ENCODE measurements at regions not wholly inside any gene's neighbourhood (a gene's known extent, or its start where the extent isn't known, plus 50 kb on each side); places are given as distances from the start of the nearest gene placed in this dataset.

DNA sequence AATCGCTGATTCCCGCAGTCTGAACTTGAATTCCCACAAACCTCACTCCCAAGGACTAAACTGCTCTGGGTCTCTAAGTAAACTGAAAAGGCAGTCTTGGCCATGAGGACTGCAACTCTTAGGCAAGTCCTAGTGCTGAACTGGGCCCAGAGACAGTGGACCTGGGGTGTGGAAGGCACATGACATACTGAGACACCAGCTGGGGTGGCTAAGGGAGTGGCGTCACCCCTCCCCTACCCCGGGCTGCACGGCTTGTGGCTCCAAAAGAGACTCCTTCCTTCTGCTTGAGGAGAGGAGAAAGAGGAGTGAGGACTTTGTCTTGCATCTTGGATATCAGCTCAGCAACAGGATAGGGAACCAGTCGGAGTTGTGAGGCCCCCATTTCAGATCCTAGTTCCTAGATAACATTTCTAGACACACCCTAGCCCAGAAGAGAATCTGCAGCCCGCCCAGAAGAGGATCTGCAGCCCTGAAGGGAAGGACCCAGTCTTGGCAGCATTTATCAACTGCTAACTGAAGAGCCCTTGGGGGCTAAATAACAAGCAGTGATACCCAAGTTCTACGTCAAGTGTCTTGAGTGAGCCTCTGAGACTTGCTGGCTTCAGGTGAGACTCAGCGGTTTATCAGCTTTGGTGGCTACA, 110.7 kb upstream of the C3orf80 start:
- Mint-ChIP-seq H3K4me1 (ENCODE audit: unreplicated experiment) (peaks cover 5% of the 10 kb centered on the region), H3K27me3 (ENCODE audit: unreplicated experiment) (no peaks in the 10 kb centered on the region), H3K36me3 (ENCODE audit: low read depth, unreplicated experiment) (no peaks in the 10 kb centered on the region), H3K27ac (ENCODE audit: unreplicated experiment) (no peak overlapping the region), H3K9me3 (ENCODE audit: unreplicated experiment) (no peaks in the 10 kb centered on the region), H3K4me3 (ENCODE audit: unreplicated experiment) (no peak overlapping the region)
- TF ChIP-seq, protein P1, sequence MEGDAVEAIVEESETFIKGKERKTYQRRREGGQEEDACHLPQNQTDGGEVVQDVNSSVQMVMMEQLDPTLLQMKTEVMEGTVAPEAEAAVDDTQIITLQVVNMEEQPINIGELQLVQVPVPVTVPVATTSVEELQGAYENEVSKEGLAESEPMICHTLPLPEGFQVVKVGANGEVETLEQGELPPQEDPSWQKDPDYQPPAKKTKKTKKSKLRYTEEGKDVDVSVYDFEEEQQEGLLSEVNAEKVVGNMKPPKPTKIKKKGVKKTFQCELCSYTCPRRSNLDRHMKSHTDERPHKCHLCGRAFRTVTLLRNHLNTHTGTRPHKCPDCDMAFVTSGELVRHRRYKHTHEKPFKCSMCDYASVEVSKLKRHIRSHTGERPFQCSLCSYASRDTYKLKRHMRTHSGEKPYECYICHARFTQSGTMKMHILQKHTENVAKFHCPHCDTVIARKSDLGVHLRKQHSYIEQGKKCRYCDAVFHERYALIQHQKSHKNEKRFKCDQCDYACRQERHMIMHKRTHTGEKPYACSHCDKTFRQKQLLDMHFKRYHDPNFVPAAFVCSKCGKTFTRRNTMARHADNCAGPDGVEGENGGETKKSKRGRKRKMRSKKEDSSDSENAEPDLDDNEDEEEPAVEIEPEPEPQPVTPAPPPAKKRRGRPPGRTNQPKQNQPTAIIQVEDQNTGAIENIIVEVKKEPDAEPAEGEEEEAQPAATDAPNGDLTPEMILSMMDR (IDR thresholded peaks at IDR 0.05; ENCODE audit: unreplicated experiment): no peak
- no peak for DNase-seq (ENCODE audit: low spot score)

DNA sequence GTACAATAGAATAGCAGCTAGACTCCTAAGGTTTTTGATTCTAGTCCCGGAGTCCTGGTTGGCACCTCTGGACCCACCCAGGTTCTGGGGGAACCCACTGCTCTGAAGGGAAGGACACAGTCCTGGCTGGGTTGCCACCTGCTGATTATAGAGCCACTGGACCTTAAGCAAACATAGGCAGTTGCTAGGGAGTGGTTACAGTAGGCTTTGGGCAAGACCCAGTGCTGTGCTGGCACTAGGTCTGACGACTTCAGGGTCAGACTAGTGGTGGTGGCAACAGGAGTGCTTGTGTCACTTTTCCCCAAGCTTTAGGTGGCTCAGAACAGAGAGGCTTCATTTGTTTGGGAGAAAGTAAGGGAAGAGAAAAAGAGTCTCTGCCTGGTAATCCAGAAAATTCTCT, 109.8 kb upstream of the C3orf80 start:
- H3K4me1 Mint-ChIP-seq (ENCODE audit: unreplicated experiment): no peaks in the 10 kb centered on the region
- TF ChIP-seq, protein P1 (IDR thresholded peaks at IDR 0.05; ENCODE audit: unreplicated experiment): no peak
- H3K27me3 Mint-ChIP-seq (ENCODE audit: unreplicated experiment): no peaks in the 10 kb centered on the region
- DNase-seq (ENCODE audit: low spot score): no peak
- H3K36me3 Mint-ChIP-seq (ENCODE audit: low read depth, unreplicated experiment): no peaks in the 10 kb centered on the region
- no peak overlapping the region for H3K27ac Mint-ChIP-seq (ENCODE audit: unreplicated experiment)
- no peaks in the 10 kb centered on the region for H3K9me3 Mint-ChIP-seq (ENCODE audit: unreplicated experiment)
- no peak overlapping the region for H3K4me3 Mint-ChIP-seq (ENCODE audit: unreplicated experiment)

GRCh38 chr3:160124224-160124623, 101.0 kb upstream of the C3orf80 start:
- no peak overlapping the region for H3K27ac Mint-ChIP-seq (ENCODE audit: unreplicated experiment)
- no peaks in the 10 kb centered on the region for H3K36me3 Mint-ChIP-seq (ENCODE audit: low read depth, unreplicated experiment)
- TF ChIP-seq, protein P1 (IDR thresholded peaks at IDR 0.05; ENCODE audit: unreplicated experiment): no peak
- peaks cover 1% of the 10 kb centered on the region for H3K27me3 Mint-ChIP-seq (ENCODE audit: unreplicated experiment)
- no peaks in the 10 kb centered on the region for H3K9me3 Mint-ChIP-seq (ENCODE audit: unreplicated experiment)
- no peak overlapping the region for H3K4me3 Mint-ChIP-seq (ENCODE audit: unreplicated experiment)
- H3K4me1 Mint-ChIP-seq (ENCODE audit: unreplicated experiment): no peaks in the 10 kb centered on the region
- no peak for DNase-seq (ENCODE audit: low spot score)

GRCh38 chr3:160125258-160125657, 100.0 kb upstream of the C3orf80 start:
- Mint-ChIP-seq H3K27ac (ENCODE audit: unreplicated experiment) (no peak overlapping the region), H3K27me3 (ENCODE audit: unreplicated experiment) (peaks cover 1% of the 10 kb centered on the region), H3K4me1 (ENCODE audit: unreplicated experiment) (no peaks in the 10 kb centered on the region), H3K4me3 (ENCODE audit: unreplicated experiment) (no peak overlapping the region), H3K36me3 (ENCODE audit: low read depth, unreplicated experiment) (no peaks in the 10 kb centered on the region), H3K9me3 (ENCODE audit: unreplicated experiment) (no peaks in the 10 kb centered on the region)
- no peak for DNase-seq (ENCODE audit: low spot score)
- TF ChIP-seq, protein P1 (IDR thresholded peaks at IDR 0.05; ENCODE audit: unreplicated experiment): no peak

- H3K4me3 Mint-ChIP-seq (ENCODE audit: unreplicated experiment): no peak overlapping the region
- peaks cover 2% of the 10 kb centered on the region for H3K4me1 Mint-ChIP-seq (ENCODE audit: unreplicated experiment)
- no peak for DNase-seq (ENCODE audit: low spot score)
- H3K9me3 Mint-ChIP-seq (ENCODE audit: unreplicated experiment): no peaks in the 10 kb centered on the region
- peaks cover 1% of the 10 kb centered on the region for H3K27me3 Mint-ChIP-seq (ENCODE audit: unreplicated experiment)
- no peaks in the 10 kb centered on the region for H3K36me3 Mint-ChIP-seq (ENCODE audit: low read depth, unreplicated experiment)
- TF ChIP-seq, protein P1 (IDR thresholded peaks at IDR 0.05; ENCODE audit: unreplicated experiment): no peak
- H3K27ac Mint-ChIP-seq (ENCODE audit: unreplicated experiment): no peak overlapping the region
Measured at GRCh38 chr3:160126051-160126450, 99.2 kb upstream of the C3orf80 start.
